Gastrocnemius medialis (tissue), 4 donors: ENCODE measurements at regions not wholly inside any gene's neighbourhood (a gene's known extent, or its start where the extent isn't known, plus 50 kb on each side); places are given as distances from the start of the nearest gene placed in this dataset.

Experiments used
- POLR2A ChIP-seq, 2 donors: fragments of 450-650 bp; IDR thresholded peaks; one replicate each; pipeline ENCODE4 v1.6.1; 2017; ENCODE audit warnings: antibody characterized with exemption in 2 of 2, mild to moderate bottlenecking in 2 of 2, moderate library complexity in 2 of 2
- TF ChIP-seq, protein P1 (sequence below), 5 experiments: fragments of 450-650 bp in 3 of 5; fragments of 200-600 bp in 2 of 5; sonication (generic) in 2 of 5; IDR thresholded peaks in 4 of 5; conservative IDR thresholded peaks in 1 of 5; 1 replicate in 4 of 5; 2 replicates in 1 of 5; pipeline ENCODE4 v1.5.1; 2016 to 2019; ENCODE audit warnings: antibody characterized with exemption in 5 of 5, mild to moderate bottlenecking in 3 of 5, moderate library complexity in 3 of 5

DNA sequence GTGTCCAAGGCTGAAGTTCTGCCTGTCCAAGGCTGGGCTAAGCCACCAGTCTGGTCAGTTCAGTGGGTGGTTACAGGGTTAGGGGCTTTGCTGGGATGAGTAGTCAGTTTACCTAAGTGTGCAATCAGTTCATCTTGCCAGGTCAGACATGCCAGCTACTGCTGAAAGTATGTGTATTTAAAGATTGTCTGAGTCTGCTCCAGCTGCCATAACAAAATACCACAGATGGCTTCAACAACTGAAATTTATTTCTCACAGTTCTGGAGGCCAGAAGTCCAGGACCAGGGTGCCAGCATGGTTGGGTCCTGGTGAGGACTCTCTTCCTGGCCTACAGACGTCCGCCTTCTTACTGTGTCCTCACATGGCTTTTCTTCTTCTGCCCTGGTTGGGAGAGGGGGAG is 52.4 kb upstream of the TNS3 start:
- TF ChIP-seq POLR2A (IDR thresholded peaks at IDR 0.05), result no peak
- TF ChIP-seq, protein P1, sequence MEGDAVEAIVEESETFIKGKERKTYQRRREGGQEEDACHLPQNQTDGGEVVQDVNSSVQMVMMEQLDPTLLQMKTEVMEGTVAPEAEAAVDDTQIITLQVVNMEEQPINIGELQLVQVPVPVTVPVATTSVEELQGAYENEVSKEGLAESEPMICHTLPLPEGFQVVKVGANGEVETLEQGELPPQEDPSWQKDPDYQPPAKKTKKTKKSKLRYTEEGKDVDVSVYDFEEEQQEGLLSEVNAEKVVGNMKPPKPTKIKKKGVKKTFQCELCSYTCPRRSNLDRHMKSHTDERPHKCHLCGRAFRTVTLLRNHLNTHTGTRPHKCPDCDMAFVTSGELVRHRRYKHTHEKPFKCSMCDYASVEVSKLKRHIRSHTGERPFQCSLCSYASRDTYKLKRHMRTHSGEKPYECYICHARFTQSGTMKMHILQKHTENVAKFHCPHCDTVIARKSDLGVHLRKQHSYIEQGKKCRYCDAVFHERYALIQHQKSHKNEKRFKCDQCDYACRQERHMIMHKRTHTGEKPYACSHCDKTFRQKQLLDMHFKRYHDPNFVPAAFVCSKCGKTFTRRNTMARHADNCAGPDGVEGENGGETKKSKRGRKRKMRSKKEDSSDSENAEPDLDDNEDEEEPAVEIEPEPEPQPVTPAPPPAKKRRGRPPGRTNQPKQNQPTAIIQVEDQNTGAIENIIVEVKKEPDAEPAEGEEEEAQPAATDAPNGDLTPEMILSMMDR (IDR thresholded peaks at IDR 0.05 in 4 of 5, conservative IDR thresholded peaks at IDR 0.05 in 1 of 5), result no peak
